ENCODE measurements at regions not wholly inside any gene's neighbourhood (a gene's known extent, or its start where the extent isn't known, plus 50 kb on each side); places are given as distances from the start of the nearest gene placed in this dataset.
"Not testable (repeated sequence)": the region's sequence is repeated elsewhere in the genome, so short reads cannot be mapped to it uniquely, and the experiment has no call there.

- CTCF ChIA-PET = no interaction called here
- BruUV-seq (replicated peaks) = no TSS peak
These were observed 246.2 kb downstream of the SOCS6 start for GRCh38 chr18:70535041-70535440.

GRCh38 chr18:70525322-70525721 is 236.5 kb downstream of the SOCS6 start:
- intact Hi-C loops (cut with micrococcal nuclease; ENCODE audit: unreplicated experiment); POLR2A ChIA-PET; in situ Hi-C loops (cut with HindIII; ENCODE audit: low pct_unique_long_range_greater_than_20kb, low sequenced_read_pairs); H3K4me3 ChIP-seq (ENCODE audit: low read depth in 2 of 2, low read length in 2 of 2); BruUV-seq (replicated peaks); CTCF ChIA-PET; H3K9me3 ChIP-seq (ENCODE audit: control insufficient read depth, insufficient read depth, low read depth, low read length); ATAC-seq; H3K36me3 ChIP-seq (ENCODE audit: control insufficient read depth, insufficient read depth, low read length); DNase-seq (ENCODE audit: low read depth, low spot score); H3K27me3 ChIP-seq (ENCODE audit: control insufficient read depth, insufficient read depth, low read length): not testable (repeated sequence)
- peaks cover 35% of the 10 kb centered on the region for H3K4me1 ChIP-seq (ENCODE audit: control insufficient read depth, insufficient read depth, low read length)
- H3K27ac ChIP-seq (ENCODE audit: low read length) = peak overlapping the region; percentile 85; the same call in 1 of the 2 replicates

More at GRCh38 chr18:70535041-70535440, 246.2 kb downstream of the SOCS6 start:
- H3K27me3 ChIP-seq (ENCODE audit: control insufficient read depth, insufficient read depth, low read length) = no peaks in the 10 kb centered on the region
- intact Hi-C loops (cut with micrococcal nuclease; ENCODE audit: unreplicated experiment) = no loop called here
- no peak for ATAC-seq
- in situ Hi-C loops (cut with HindIII; ENCODE audit: low pct_unique_long_range_greater_than_20kb, low sequenced_read_pairs) = no loop called here
- no peaks in the 10 kb centered on the region for H3K9me3 ChIP-seq (ENCODE audit: control insufficient read depth, insufficient read depth, low read depth, low read length)
- DNase-seq (ENCODE audit: low read depth, low spot score) = no peak
- H3K4me1 ChIP-seq (ENCODE audit: control insufficient read depth, insufficient read depth, low read length) = no peaks in the 10 kb centered on the region
- no peaks in the 10 kb centered on the region for H3K36me3 ChIP-seq (ENCODE audit: control insufficient read depth, insufficient read depth, low read length)
- H3K27ac ChIP-seq (ENCODE audit: low read length) = peak overlapping the region; percentile 18; the same call in 1 of the 2 replicates
- H3K4me3 ChIP-seq (ENCODE audit: low read depth in 2 of 2, low read length in 2 of 2) = no peak overlapping the region
- TF ChIP-seq TCF7L2 (IDR thresholded peaks at IDR 0.05; ENCODE audit: low read depth, low read length) = no peak
- TF ChIP-seq REST (IDR thresholded peaks at IDR 0.05; ENCODE audit: insufficient read depth in 1 of 2, low read depth in 2 of 2, low read length in 1 of 2) = no peak
- TF ChIP-seq POLR2AphosphoS5 (IDR thresholded peaks at IDR 0.05; ENCODE audit: low read depth, low read length) = no peak
- no peak for TF ChIP-seq CTCF (IDR thresholded peaks at IDR 0.05)
- no peak for TF ChIP-seq SIN3A (IDR thresholded peaks at IDR 0.05; ENCODE audit: borderline replicate concordance, insufficient read depth, low read depth, low read length)
- POLR2A ChIA-PET = no interaction called here

GRCh38 chr18:70523792-70524182 is 234.9 kb downstream of the SOCS6 start:
- ChIA-PET CTCF (no interaction called here), POLR2A (no interaction called here)
- intact Hi-C loops (cut with micrococcal nuclease; ENCODE audit: unreplicated experiment) = no loop called here
- BruUV-seq (replicated peaks) = no TSS peak
- ATAC-seq (no peak), DNase-seq (ENCODE audit: low read depth, low spot score) (no peak)
- TF ChIP-seq POLR2AphosphoS5 (IDR thresholded peaks at IDR 0.05; ENCODE audit: low read depth, low read length) (no peak), SIN3A (IDR thresholded peaks at IDR 0.05; ENCODE audit: borderline replicate concordance, insufficient read depth, low read depth, low read length) (no peak)
- Histone ChIP-seq H3K4me1 (ENCODE audit: control insufficient read depth, insufficient read depth, low read length) (peaks cover 35% of the 10 kb centered on the region), H3K36me3 (ENCODE audit: control insufficient read depth, insufficient read depth, low read length) (no peaks in the 10 kb centered on the region), H3K27ac (ENCODE audit: low read length) (peak overlapping the region; percentile 85), H3K9me3 (ENCODE audit: control insufficient read depth, insufficient read depth, low read depth, low read length) (no peaks in the 10 kb centered on the region), H3K4me3 (ENCODE audit: low read depth in 2 of 2, low read length in 2 of 2) (no peak overlapping the region), H3K27me3 (ENCODE audit: control insufficient read depth, insufficient read depth, low read length) (no peaks in the 10 kb centered on the region)
- in situ Hi-C loops (cut with HindIII; ENCODE audit: low pct_unique_long_range_greater_than_20kb, low sequenced_read_pairs) = no loop called here
